Trophoblast cell (in vitro differentiated cells and primary cell): ENCODE measurements at regions not wholly inside any gene's neighbourhood (a gene's known extent, or its start where the extent isn't known, plus 50 kb on each side); places are given as distances from the start of the nearest gene placed in this dataset.

Source experiments
- DNase-seq, 2 donors: peaks; one replicate each; pipeline ENCODE4 v3.0.0-alpha.2; 2016
- H2AFZ ChIP-seq: 2 replicates; pipeline ENCODE4 v1.6.1; 2013; ENCODE audit warnings: low read length, moderate library complexity, mild to moderate bottlenecking; ENCODE audit not compliant: insufficient read depth, poor library complexity
- H2AK5ac ChIP-seq: 2 replicates; pipeline ENCODE4 v1.6.1; 2013; ENCODE audit warnings: mild to moderate bottlenecking, low read length
- H2BK120ac ChIP-seq: 2 replicates; pipeline ENCODE4 v1.6.1; 2013; ENCODE audit warnings: low read length, mild to moderate bottlenecking, moderate library complexity; ENCODE audit not compliant: insufficient read depth, poor library complexity
- H2BK12ac ChIP-seq: 2 replicates; pipeline ENCODE4 v1.6.1; 2013; ENCODE audit warnings: mild to moderate bottlenecking, low read length, moderate library complexity
- H2BK5ac ChIP-seq: 2 replicates; pipeline ENCODE4 v1.6.1; 2013; ENCODE audit warnings: low read length, low read depth, moderate library complexity, mild to moderate bottlenecking; ENCODE audit not compliant: poor library complexity
- H3K14ac ChIP-seq: 2 replicates; pipeline ENCODE4 v1.6.1; 2013; ENCODE audit warnings: mild to moderate bottlenecking, low read length
- H3K18ac ChIP-seq: 2 replicates; pipeline ENCODE4 v1.6.1; 2013; ENCODE audit warnings: mild to moderate bottlenecking, low read length
- H3K23ac ChIP-seq: 2 replicates; pipeline ENCODE4 v1.6.1; 2013; ENCODE audit warnings: low read length
- H3K27ac ChIP-seq: 2 replicates; pipeline ENCODE4 v1.5.1; 2013; ENCODE audit warnings: low read depth, mild to moderate bottlenecking, inconsistent platforms, low read length, moderate library complexity
- H3K27me3 ChIP-seq: 2 replicates; pipeline ENCODE4 v1.6.1; 2013; ENCODE audit warnings: inconsistent platforms, mild to moderate bottlenecking, low read length, moderate library complexity; ENCODE audit not compliant: insufficient read depth
- H3K36me3 ChIP-seq, 2 experiments: 1 replicate in 1 of 2; 2 replicates in 1 of 2; pipeline ENCODE4 v1.6.1; 2013; ENCODE audit warnings: low read length in 2 of 2, mild to moderate bottlenecking in 2 of 2, moderate library complexity in 1 of 2; ENCODE audit not compliant: insufficient read depth in 2 of 2, control insufficient read depth in 1 of 2
- H3K4ac ChIP-seq: 2 replicates; pipeline ENCODE4 v1.6.1; 2013; ENCODE audit warnings: low read depth, mild to moderate bottlenecking, low read length, moderate library complexity
- H3K4me1 ChIP-seq, 2 experiments: 1 replicate in 1 of 2; 2 replicates in 1 of 2; pipeline ENCODE4 v1.6.1; 2013; ENCODE audit warnings: low read length in 2 of 2, mild to moderate bottlenecking in 2 of 2, moderate library complexity in 1 of 2; ENCODE audit not compliant: insufficient read depth in 2 of 2, control insufficient read depth in 1 of 2
- H3K4me2 ChIP-seq: 2 replicates; pipeline ENCODE4 v1.6.1; 2013; ENCODE audit warnings: inconsistent platforms, mild to moderate bottlenecking, low read length, moderate library complexity
- H3K4me3 ChIP-seq: 2 replicates; pipeline ENCODE4 v1.5.1; 2013; ENCODE audit warnings: mild to moderate bottlenecking, low read depth, low read length, inconsistent platforms
- H3K79me1 ChIP-seq: one replicate; pipeline ENCODE4 v1.6.1; 2013; ENCODE audit warnings: low read length
- H3K79me2 ChIP-seq: 2 replicates; pipeline ENCODE4 v1.6.1; 2013; ENCODE audit warnings: low read length, mild to moderate bottlenecking; ENCODE audit not compliant: control insufficient read depth, insufficient read depth, poor library complexity
- H3K9ac ChIP-seq: 2 replicates; pipeline ENCODE4 v1.6.1; 2013; ENCODE audit warnings: mild to moderate bottlenecking, low read length
- H3K9me3 ChIP-seq: 2 replicates; pipeline ENCODE4 v1.6.1; 2013; ENCODE audit warnings: low read depth, mild to moderate bottlenecking, control low read depth, inconsistent platforms, low read length; ENCODE audit not compliant: insufficient read depth
- H4K12ac ChIP-seq: 2 replicates; pipeline ENCODE4 v1.6.1; 2013; ENCODE audit warnings: low read depth, mild to moderate bottlenecking, low read length, moderate library complexity
- H4K8ac ChIP-seq: 2 replicates; pipeline ENCODE4 v1.6.1; 2013; ENCODE audit warnings: low read depth, mild to moderate bottlenecking, low read length, moderate library complexity
- H4K91ac ChIP-seq: one replicate; pipeline ENCODE4 v1.6.1; 2013; ENCODE audit warnings: low read depth, mild to moderate bottlenecking, low read length, moderate library complexity
- WGBS: extraction: QIAGEN DNeasy Blood & Tissue Kit; methylation state at CpG from one replicate; pipeline ENCODE4 v1.1.7; 2013; ENCODE audit warnings: missing lambda C conversion rate; ENCODE audit not compliant: insufficient read length, insufficient coverage; ENCODE audit errors: extremely low coverage; 5-methylcytosine and 5-hydroxymethylcytosine counted together

DNA sequence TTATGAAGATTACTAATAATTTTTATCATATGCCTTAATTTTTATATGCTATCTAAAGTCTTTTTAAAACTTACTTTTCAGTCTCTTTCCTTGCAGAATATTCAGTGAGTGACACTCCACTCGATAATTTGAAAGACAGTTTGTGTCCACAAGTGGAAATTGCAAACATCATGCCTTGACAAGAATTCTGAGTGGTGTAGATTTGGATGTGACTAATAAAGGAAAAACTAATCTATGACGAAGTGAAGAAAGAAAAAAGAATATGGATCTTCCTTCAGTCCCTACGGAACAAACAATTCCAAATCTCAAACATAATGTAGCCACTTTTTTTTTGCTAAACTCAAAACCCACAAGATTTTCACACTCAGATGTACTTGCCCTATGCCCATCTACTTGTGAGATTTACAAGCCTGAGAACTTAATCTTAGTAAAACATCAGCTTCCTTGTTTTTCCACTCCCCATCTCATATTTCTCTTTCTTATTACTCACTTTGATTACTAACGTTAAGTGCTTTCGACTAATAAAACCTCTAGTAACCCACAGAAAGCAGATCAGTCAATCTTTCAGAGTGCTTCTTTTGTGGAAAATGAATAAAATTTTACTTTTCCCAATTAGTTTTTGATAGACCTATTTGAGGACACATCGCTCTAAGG lies 1155.8 kb downstream of the GRIK2 start:
- H3K14ac ChIP-seq: no peak overlapping the region
- no peak overlapping the region for H3K4me3 ChIP-seq
- no peak overlapping the region for H2BK120ac ChIP-seq
- no peak overlapping the region for H2AK5ac ChIP-seq
- no peaks in the 10 kb centered on the region for H3K79me1 ChIP-seq
- H2BK5ac ChIP-seq: no peak overlapping the region
- no peak overlapping the region for H4K12ac ChIP-seq
- H4K8ac ChIP-seq: no peak overlapping the region
- H3K4me1 ChIP-seq: no peaks in the 10 kb centered on the region
- no peaks in the 10 kb centered on the region for H3K9me3 ChIP-seq
- 100% methylated on average over 2 of the region's 6 CpGs for WGBS
- H3K79me2 ChIP-seq: no peaks in the 10 kb centered on the region
- no peak overlapping the region for H2BK12ac ChIP-seq
- H2AFZ ChIP-seq: no peak overlapping the region
- H3K23ac ChIP-seq: no peak overlapping the region
- peak in 1 of 2 donors; percentile 38 for DNase-seq
- no peak overlapping the region for H3K4ac ChIP-seq
- no peak overlapping the region for H3K27ac ChIP-seq
- no peak overlapping the region for H4K91ac ChIP-seq
- H3K9ac ChIP-seq: no peak overlapping the region
- no peak overlapping the region for H3K4me2 ChIP-seq
- H3K27me3 ChIP-seq: no peaks in the 10 kb centered on the region
- no peaks in the 10 kb centered on the region for H3K36me3 ChIP-seq
- no peak overlapping the region for H3K18ac ChIP-seq

DNA sequence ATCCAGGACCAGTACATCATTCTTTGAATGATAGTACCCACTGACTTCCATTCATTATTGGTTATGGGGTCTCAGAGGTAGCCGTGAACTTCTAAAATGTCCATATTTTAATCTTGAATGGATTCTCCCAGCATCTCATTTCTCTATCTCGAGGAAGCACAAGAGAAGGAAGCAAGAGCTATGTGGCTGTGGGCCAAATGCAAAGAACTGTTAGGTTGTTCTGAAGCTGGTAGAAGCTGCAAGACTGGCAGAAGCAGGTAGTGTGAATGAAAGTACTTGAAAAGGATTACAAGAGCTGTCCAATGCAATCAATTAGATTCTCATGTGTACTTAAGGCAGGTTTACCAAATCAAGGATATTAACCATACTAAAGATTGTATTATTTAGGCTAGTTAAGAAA lies 1131.8 kb downstream of the GRIK2 start:
- Histone ChIP-seq H3K4me1 (no peaks in the 10 kb centered on the region), H3K4me3 (no peak overlapping the region), H3K36me3 (no peaks in the 10 kb centered on the region), H3K79me2 (no peaks in the 10 kb centered on the region), H2BK5ac (no peak overlapping the region), H3K27ac (no peak overlapping the region), H3K23ac (no peak overlapping the region), H3K79me1 (no peaks in the 10 kb centered on the region), H3K27me3 (no peaks in the 10 kb centered on the region), H2BK12ac (no peak overlapping the region), H4K12ac (no peak overlapping the region), H3K9me3 (no peaks in the 10 kb centered on the region), H4K91ac (no peak overlapping the region), H3K4me2 (no peak overlapping the region), H3K9ac (no peak overlapping the region), H3K18ac (no peak overlapping the region), H3K4ac (no peak overlapping the region), H4K8ac (no peak overlapping the region), H2BK120ac (no peak overlapping the region), H3K14ac (no peak overlapping the region), H2AFZ (no peak overlapping the region), H2AK5ac (no peak overlapping the region)
- DNase-seq: no peak
- no CpG with 5 or more reads among the region's 2 CpGs for WGBS

DNA sequence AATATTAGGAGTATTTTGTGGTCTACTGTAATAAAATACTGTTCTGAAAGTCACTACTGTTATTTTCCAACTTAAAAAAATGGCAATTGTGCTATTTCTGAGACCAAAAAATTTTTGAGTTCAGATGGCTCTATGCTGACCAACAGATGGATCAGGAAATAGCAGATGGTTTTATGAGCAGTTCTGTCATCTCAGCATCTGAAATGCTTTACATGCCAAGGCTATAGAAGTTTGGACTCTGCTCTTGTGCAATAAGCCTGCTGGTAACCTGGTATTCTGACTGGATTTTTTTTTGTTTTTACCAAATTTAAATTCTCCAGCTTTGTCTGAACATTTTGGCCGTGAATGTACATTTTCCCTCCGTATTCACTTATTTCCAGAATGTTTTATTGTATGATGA lies 1127.5 kb downstream of the GRIK2 start:
- no peak overlapping the region for H3K4me3 ChIP-seq
- DNase-seq: peak; percentile 3 to 72
- no peak overlapping the region for H2BK5ac ChIP-seq
- no peak overlapping the region for H4K8ac ChIP-seq
- no peak overlapping the region for H3K14ac ChIP-seq
- H3K18ac ChIP-seq: no peak overlapping the region
- no peak overlapping the region for H4K12ac ChIP-seq
- H3K79me1 ChIP-seq: no peaks in the 10 kb centered on the region
- H3K27ac ChIP-seq: no peak overlapping the region
- no peak overlapping the region for H4K91ac ChIP-seq
- H2BK120ac ChIP-seq: no peak overlapping the region
- H2BK12ac ChIP-seq: no peak overlapping the region
- H2AFZ ChIP-seq: no peak overlapping the region
- no peaks in the 10 kb centered on the region for H3K36me3 ChIP-seq
- H2AK5ac ChIP-seq: no peak overlapping the region
- no peaks in the 10 kb centered on the region for H3K4me1 ChIP-seq
- WGBS: no CpG with 5 or more reads among the region's 2 CpGs
- no peak overlapping the region for H3K9ac ChIP-seq
- no peak overlapping the region for H3K4me2 ChIP-seq
- H3K23ac ChIP-seq: no peak overlapping the region
- H3K4ac ChIP-seq: no peak overlapping the region
- H3K9me3 ChIP-seq: no peaks in the 10 kb centered on the region
- no peaks in the 10 kb centered on the region for H3K27me3 ChIP-seq
- no peaks in the 10 kb centered on the region for H3K79me2 ChIP-seq

DNA sequence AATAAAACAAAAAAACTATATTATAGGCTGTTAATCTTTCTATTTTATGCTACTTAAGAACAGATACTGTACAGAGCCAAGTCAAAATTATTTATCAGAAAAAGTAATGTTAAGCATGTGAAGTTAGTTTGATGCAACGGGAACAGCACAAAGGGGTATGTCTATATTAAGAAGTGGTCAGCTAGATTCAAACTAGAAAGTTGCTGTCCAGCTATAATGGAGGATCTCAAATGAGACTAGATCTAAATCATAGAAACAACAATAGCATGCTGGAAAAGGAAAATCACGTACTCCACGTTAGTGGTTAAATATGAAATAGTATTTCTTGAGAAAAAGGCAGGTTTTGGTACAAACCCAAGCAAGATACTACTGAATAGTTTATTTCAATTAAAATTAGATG lies 1124.0 kb downstream of the GRIK2 start:
- WGBS: no CpG with 5 or more reads among the region's 3 CpGs
- Histone ChIP-seq H3K79me1 (no peaks in the 10 kb centered on the region), H3K27me3 (no peaks in the 10 kb centered on the region), H3K27ac (no peak overlapping the region), H2BK12ac (no peak overlapping the region), H3K36me3 (no peaks in the 10 kb centered on the region), H3K9me3 (no peaks in the 10 kb centered on the region), H4K12ac (no peak overlapping the region), H2AK5ac (no peak overlapping the region), H3K4me1 (no peaks in the 10 kb centered on the region), H4K8ac (no peak overlapping the region), H2BK5ac (no peak overlapping the region), H3K14ac (no peak overlapping the region), H3K4me3 (no peak overlapping the region), H2AFZ (no peak overlapping the region), H3K4me2 (no peak overlapping the region), H2BK120ac (no peak overlapping the region), H3K18ac (no peak overlapping the region), H3K4ac (no peak overlapping the region), H3K79me2 (no peaks in the 10 kb centered on the region), H3K9ac (no peak overlapping the region), H3K23ac (no peak overlapping the region), H4K91ac (no peak overlapping the region)
- DNase-seq: no peak
